NCI-H1417 (cell line): ENCODE measurements at regions not wholly inside any gene's neighbourhood (a gene's known extent, or its start where the extent isn't known, plus 50 kb on each side); places are given as distances from the start of the nearest gene placed in this dataset.
A peak's percentile ranks its signal among the peaks of the same experiment; 100 is the strongest.
"Not testable (repeated sequence)": the region's sequence is repeated elsewhere in the genome, so short reads cannot be mapped to it uniquely, and the experiment has no call there.

Experiments
- DNase-seq, 3 experiments: peaks; one replicate each; lab custom pipeline; 2025; lab: John Stamatoyannopoulos, UW

GRCh38 chr16:9635150-9635720 lies 543.8 kb downstream of the HAPSTR1 start:
- not testable (repeated sequence) for DNase-seq

- no peak for DNase-seq
Observed at GRCh38 chr16:9644258-9644657, 538.0 kb downstream of the GRIN2A start.

GRCh38 chr16:9645911-9646310 lies 536.3 kb downstream of the GRIN2A start:
- no peak for DNase-seq

GRCh38 chr16:9647981-9648701 lies 534.1 kb downstream of the GRIN2A start:
- DNase-seq: peak in 2 of 3 experiments; percentile 13 to 52

GRCh38 chr16:9650284-9650683 lies 531.9 kb downstream of the GRIN2A start:
- DNase-seq: no peak

- DNase-seq: no peak
Observed at GRCh38 chr16:9655051-9655450, 527.2 kb downstream of the GRIN2A start.

- DNase-seq: no peak
Observed at GRCh38 chr16:9657641-9658040, 524.6 kb downstream of the GRIN2A start.

GRCh38 chr16:9658164-9658563 lies 524.1 kb downstream of the GRIN2A start:
- DNase-seq: no peak

GRCh38 chr16:9658586-9658985 lies 523.6 kb downstream of the GRIN2A start:
- no peak for DNase-seq

GRCh38 chr16:9660898-9661297 lies 521.3 kb downstream of the GRIN2A start:
- no peak for DNase-seq

GRCh38 chr16:9661336-9662017 lies 520.8 kb downstream of the GRIN2A start:
- no peak for DNase-seq

GRCh38 chr16:9663588-9663987 lies 518.6 kb downstream of the GRIN2A start:
- DNase-seq: no peak

- no peak for DNase-seq
Observed at GRCh38 chr16:9665851-9666271, 516.4 kb downstream of the GRIN2A start.

- DNase-seq: no peak
Observed at GRCh38 chr16:9666834-9667480, 515.3 kb downstream of the GRIN2A start.

GRCh38 chr16:9670033-9670432 lies 512.2 kb downstream of the GRIN2A start:
- no peak for DNase-seq

- DNase-seq: not testable (repeated sequence)
Observed at GRCh38 chr16:9670616-9671015, 511.6 kb downstream of the GRIN2A start.

- DNase-seq: not testable (repeated sequence)
Observed at GRCh38 chr16:9676560-9677300, 505.5 kb downstream of the GRIN2A start.

- no peak for DNase-seq
Observed at GRCh38 chr16:9677301-9677653, 505.0 kb downstream of the GRIN2A start.

GRCh38 chr16:9679213-9679767 lies 502.9 kb downstream of the GRIN2A start:
- no peak for DNase-seq

GRCh38 chr16:9680019-9680655 lies 502.1 kb downstream of the GRIN2A start:
- DNase-seq: no peak

- DNase-seq: no peak
Observed at GRCh38 chr16:9680968-9681367, 501.3 kb downstream of the GRIN2A start.
